Stomach (tissue), 8 donors: ENCODE measurements at regions not wholly inside any gene's neighbourhood (a gene's known extent, or its start where the extent isn't known, plus 50 kb on each side); places are given as distances from the start of the nearest gene placed in this dataset.

Experiments used
- DNase-seq, 2 donors: peaks; one replicate each; pipeline versions ENCODE4 v3.0.0 to v3.0.0-alpha.2; 2013 to 2019
- H3K27ac ChIP-seq, 5 donors: fragments of 200-600 bp in 4 of 5; sonication (generic) in 4 of 5; one replicate each; pipeline ENCODE4 v1.5.1; 2013 to 2019; ENCODE audit warnings: mild to moderate bottlenecking in 1 of 5, moderate library complexity in 1 of 5
- H3K27me3 ChIP-seq, 3 donors: fragments of 200-600 bp; sonication (generic); one replicate each; pipeline ENCODE4 v1.5.1; 2017 to 2019; ENCODE audit warnings: mixed run types in 1 of 3
- H3K36me3 ChIP-seq, 4 donors: fragments of 200-600 bp; sonication (generic); 1 replicate in 3 of 4; 2 replicates in 1 of 4; pipeline ENCODE4 v1.5.1; 2016 to 2019
- H3K4me1 ChIP-seq, 4 donors: fragments of 200-600 bp; sonication (generic); one replicate each; pipeline ENCODE4 v1.5.1; 2016 to 2019
- H3K4me3 ChIP-seq, 4 donors: fragments of 200-600 bp; sonication (generic) in 3 of 4; one replicate each; pipeline ENCODE4 v1.5.1; 2016 to 2019; ENCODE audit warnings: mild to moderate bottlenecking in 1 of 4
- H3K9me3 ChIP-seq, 4 donors: fragments of 200-600 bp; sonication (generic); one replicate each; pipeline ENCODE4 v1.5.1; 2016 to 2019
- EP300 ChIP-seq: sonication (generic); formaldehyde crosslinking; IDR thresholded peaks from one replicate; pipeline ENCODE4 v1.6.1; 2017; ENCODE audit warnings: antibody characterized with exemption
- POLR2A ChIP-seq, 4 donors: fragments of 450-650 bp; IDR thresholded peaks; one replicate each; pipeline ENCODE4 v1.6.1; 2016; ENCODE audit warnings: antibody characterized with exemption in 4 of 4, control low read depth in 2 of 4, mild to moderate bottlenecking in 1 of 4, moderate library complexity in 1 of 4
- POLR2AphosphoS5 ChIP-seq, 3 donors: sonication (generic); formaldehyde crosslinking; IDR thresholded peaks; one replicate each; pipeline ENCODE4 v1.6.1; 2016; ENCODE audit warnings: antibody characterized with exemption in 3 of 3
- WGBS, 5 donors: extraction: QIAGEN DNeasy Blood & Tissue Kit in 3 of 5; methylation state at CpG; one replicate each; pipeline versions ENCODE4 v1.1.5 to v1.1.7; 2013 to 2018; 5-methylcytosine and 5-hydroxymethylcytosine counted together
- intact Hi-C: fragments of 100-400 bp; cut with DNase I; formaldehyde crosslinking; loops from one replicate; pipeline ENCODE4 v1.15.1; 2023; ENCODE audit warnings: low total_unique reads
- TF ChIP-seq, protein P1 (sequence below), 7 experiments: fragments of 450-650 bp in 4 of 7; fragments of 200-600 bp in 3 of 7; sonication (generic) in 3 of 7; IDR thresholded peaks; one replicate each; pipeline ENCODE4 v1.5.1; 2016 to 2019; ENCODE audit warnings: antibody characterized with exemption in 7 of 7, control low read depth in 2 of 7, mild to moderate bottlenecking in 1 of 7
- donor health status: healthy with polysubstance abuse.
- donor health status: Bipolar disorder and iron deficiency.
- donor health status: healthy.

DNA sequence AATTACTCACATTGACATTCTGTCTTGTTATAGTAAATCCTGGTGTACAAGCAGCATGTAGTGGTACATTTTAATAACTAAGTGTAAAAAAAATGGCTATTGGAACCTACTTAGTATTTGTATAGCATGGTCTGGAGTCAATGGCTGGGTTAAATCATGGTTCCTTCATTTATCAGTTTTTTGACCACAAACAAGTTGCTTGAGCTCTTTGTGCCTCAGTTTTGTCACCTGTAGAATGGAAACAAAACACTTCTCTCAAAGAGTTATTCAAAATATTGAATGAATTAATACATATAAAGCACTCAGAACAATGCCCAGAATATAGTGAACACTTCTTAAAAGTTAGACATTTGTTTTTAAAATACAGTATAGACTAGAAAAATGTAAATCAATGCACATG, 93.2 kb upstream of the HS3ST5 start:
- Histone ChIP-seq H3K4me1 (no peaks in the 10 kb centered on the region), H3K27ac (no peak overlapping the region), H3K27me3 (no peaks in the 10 kb centered on the region), H3K36me3 (no peaks in the 10 kb centered on the region), H3K9me3 (no peaks in the 10 kb centered on the region), H3K4me3 (no peak overlapping the region)
- TF ChIP-seq POLR2AphosphoS5 (IDR thresholded peaks at IDR 0.05): no peak
- no peak for TF ChIP-seq EP300
- no peak for TF ChIP-seq POLR2A (IDR thresholded peaks at IDR 0.05)
- TF ChIP-seq, protein P1, sequence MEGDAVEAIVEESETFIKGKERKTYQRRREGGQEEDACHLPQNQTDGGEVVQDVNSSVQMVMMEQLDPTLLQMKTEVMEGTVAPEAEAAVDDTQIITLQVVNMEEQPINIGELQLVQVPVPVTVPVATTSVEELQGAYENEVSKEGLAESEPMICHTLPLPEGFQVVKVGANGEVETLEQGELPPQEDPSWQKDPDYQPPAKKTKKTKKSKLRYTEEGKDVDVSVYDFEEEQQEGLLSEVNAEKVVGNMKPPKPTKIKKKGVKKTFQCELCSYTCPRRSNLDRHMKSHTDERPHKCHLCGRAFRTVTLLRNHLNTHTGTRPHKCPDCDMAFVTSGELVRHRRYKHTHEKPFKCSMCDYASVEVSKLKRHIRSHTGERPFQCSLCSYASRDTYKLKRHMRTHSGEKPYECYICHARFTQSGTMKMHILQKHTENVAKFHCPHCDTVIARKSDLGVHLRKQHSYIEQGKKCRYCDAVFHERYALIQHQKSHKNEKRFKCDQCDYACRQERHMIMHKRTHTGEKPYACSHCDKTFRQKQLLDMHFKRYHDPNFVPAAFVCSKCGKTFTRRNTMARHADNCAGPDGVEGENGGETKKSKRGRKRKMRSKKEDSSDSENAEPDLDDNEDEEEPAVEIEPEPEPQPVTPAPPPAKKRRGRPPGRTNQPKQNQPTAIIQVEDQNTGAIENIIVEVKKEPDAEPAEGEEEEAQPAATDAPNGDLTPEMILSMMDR (IDR thresholded peaks at IDR 0.05): no peak
- intact Hi-C loops: no loop called here
- no peak for DNase-seq

DNA sequence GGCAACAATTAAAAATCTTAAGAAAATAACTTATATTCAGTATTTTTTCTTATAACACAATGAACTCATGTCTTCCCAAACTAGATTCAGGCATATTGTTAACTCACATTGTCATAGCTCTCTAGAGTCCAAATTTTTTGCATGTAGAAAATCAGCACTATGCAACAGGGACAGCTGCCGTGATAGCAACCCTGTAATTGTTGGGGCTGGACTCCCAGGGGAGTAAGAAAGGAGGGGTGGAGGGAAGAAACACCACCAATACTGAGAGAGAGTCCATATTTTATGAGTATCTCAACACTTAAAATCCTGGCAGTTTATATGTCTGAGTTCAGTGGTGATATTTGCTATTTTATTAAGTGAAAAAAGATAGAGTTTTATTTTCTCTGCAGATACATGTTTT, 89.6 kb upstream of the HS3ST5 start:
- intact Hi-C loops: no loop called here
- no peaks in the 10 kb centered on the region for H3K4me1 ChIP-seq
- no peaks in the 10 kb centered on the region for H3K36me3 ChIP-seq
- no peak for TF ChIP-seq POLR2AphosphoS5 (IDR thresholded peaks at IDR 0.05)
- TF ChIP-seq, protein P1 (IDR thresholded peaks at IDR 0.05): no peak
- H3K9me3 ChIP-seq: no peaks in the 10 kb centered on the region
- peak in 1 of 2 donors; percentile 14 for DNase-seq
- 61 to 80% (median 71%) methylated on average over 1 of the region's 1 CpG for WGBS, 5 donors
- no peak overlapping the region for H3K27ac ChIP-seq
- no peak overlapping the region for H3K4me3 ChIP-seq
- no peaks in the 10 kb centered on the region for H3K27me3 ChIP-seq

DNA sequence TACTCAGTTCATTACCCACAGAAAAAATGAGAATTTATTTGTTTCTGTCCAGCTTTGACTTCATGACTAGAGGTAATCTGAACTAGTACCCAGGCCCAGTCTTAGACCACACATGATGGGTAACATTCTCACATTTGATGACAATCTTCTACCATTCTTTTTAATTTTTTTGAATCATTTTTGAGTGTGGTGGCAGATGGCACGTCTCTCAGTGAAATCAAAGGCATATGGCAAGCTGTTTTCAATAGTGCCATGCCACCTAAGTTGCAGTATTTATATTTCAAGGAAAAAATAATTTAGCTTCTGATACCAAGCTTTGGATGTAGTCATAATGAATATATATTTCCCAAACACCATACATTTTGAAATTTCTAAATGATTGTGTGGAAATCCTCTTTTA, 88.8 kb upstream of the HS3ST5 start:
- H3K4me1 ChIP-seq: no peaks in the 10 kb centered on the region
- TF ChIP-seq, protein P1 (IDR thresholded peaks at IDR 0.05): no peak
- no peak for TF ChIP-seq EP300
- TF ChIP-seq POLR2AphosphoS5 (IDR thresholded peaks at IDR 0.05): no peak
- TF ChIP-seq POLR2A (IDR thresholded peaks at IDR 0.05): no peak
- H3K27ac ChIP-seq: no peak overlapping the region
- H3K9me3 ChIP-seq: no peaks in the 10 kb centered on the region
- H3K36me3 ChIP-seq: no peaks in the 10 kb centered on the region
- intact Hi-C loops: no loop called here
- WGBS, 5 donors: 73 to 92% (median 88%) methylated on average over 1 of the region's 1 CpG
- DNase-seq: no peak
- H3K4me3 ChIP-seq: no peak overlapping the region
- no peaks in the 10 kb centered on the region for H3K27me3 ChIP-seq

DNA sequence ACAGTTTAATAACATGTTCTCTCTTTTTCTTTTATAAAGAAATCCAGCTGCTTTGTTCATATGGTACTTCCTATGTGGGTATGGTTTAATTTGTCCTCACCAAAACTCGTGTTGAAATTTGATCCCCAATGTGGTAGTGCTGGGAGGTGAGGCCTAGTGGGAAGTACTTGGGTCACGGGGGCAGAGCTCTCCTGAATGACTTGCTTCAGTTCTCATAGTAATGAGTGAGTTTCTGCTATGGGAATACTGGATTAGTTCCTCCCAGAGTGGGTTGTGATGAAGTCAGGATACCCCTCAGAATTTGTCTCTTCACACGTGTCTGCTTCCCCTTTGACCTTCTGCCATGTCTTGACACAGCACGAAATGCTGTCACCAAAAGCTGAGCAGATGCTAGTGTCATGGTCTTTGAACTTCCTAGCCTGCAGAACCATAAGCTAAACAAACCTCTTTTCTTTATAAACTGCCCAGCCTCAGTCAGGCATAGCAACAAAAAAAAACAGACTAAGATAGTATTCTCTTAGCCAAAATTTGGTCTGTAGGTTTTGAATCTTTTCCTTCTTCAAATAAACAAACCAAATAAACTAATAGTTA, 87.8 kb upstream of the HS3ST5 start:
- DNase-seq: no peak
- Histone ChIP-seq H3K9me3 (no peaks in the 10 kb centered on the region), H3K27me3 (no peaks in the 10 kb centered on the region), H3K36me3 (no peaks in the 10 kb centered on the region), H3K4me3 (no peak overlapping the region), H3K4me1 (no peaks in the 10 kb centered on the region), H3K27ac (no peak overlapping the region)
- TF ChIP-seq POLR2A (IDR thresholded peaks at IDR 0.05): no peak
- TF ChIP-seq, protein P1 (IDR thresholded peaks at IDR 0.05): no peak
- no peak for TF ChIP-seq EP300
- TF ChIP-seq POLR2AphosphoS5 (IDR thresholded peaks at IDR 0.05): no peak
- WGBS, 5 donors: 37 to 50% (median 41%) methylated on average over 4 of the region's 4 CpGs
- intact Hi-C loops: no loop called here
